Neuronal stem cell (in vitro differentiated cells): ENCODE measurements at regions not wholly inside any gene's neighbourhood (a gene's known extent, or its start where the extent isn't known, plus 50 kb on each side); places are given as distances from the start of the nearest gene placed in this dataset.

ENCODE experiments used
- DNase-seq: peaks from one replicate; pipeline ENCODE4 v3.0.0-alpha.2; 2013; ENCODE audit warnings: low spot score
- H2AFZ ChIP-seq: one replicate; pipeline ENCODE4 v1.6.1; 2013; ENCODE audit warnings: mild to moderate bottlenecking, low read length, inconsistent platforms
- H2AK5ac ChIP-seq: 2 replicates; pipeline ENCODE4 v1.6.1; 2013; ENCODE audit warnings: low read depth, mild to moderate bottlenecking, inconsistent platforms, low read length, moderate library complexity, mixed read lengths
- H2BK120ac ChIP-seq: 2 replicates; pipeline ENCODE4 v1.6.1; 2013; ENCODE audit warnings: low read depth, mild to moderate bottlenecking, inconsistent platforms, low read length, moderate library complexity, mixed read lengths
- H2BK12ac ChIP-seq: one replicate; pipeline ENCODE4 v1.6.1; 2013; ENCODE audit warnings: low read length, inconsistent platforms
- H2BK15ac ChIP-seq: 2 replicates; pipeline ENCODE4 v1.6.1; 2013; ENCODE audit warnings: mild to moderate bottlenecking, low read length, inconsistent platforms, mixed read lengths
- H2BK5ac ChIP-seq: one replicate; pipeline ENCODE4 v1.6.1; 2013; ENCODE audit warnings: inconsistent platforms, mild to moderate bottlenecking, low read length, moderate library complexity
- H3K14ac ChIP-seq: one replicate; pipeline ENCODE4 v1.6.1; 2013; ENCODE audit warnings: low read length, inconsistent platforms
- H3K18ac ChIP-seq: 2 replicates; pipeline ENCODE4 v1.6.1; 2013; ENCODE audit warnings: low read length, inconsistent platforms
- H3K23ac ChIP-seq: 2 replicates; pipeline ENCODE4 v1.6.1; 2013; ENCODE audit warnings: low read depth, mild to moderate bottlenecking, mixed read lengths, low read length, inconsistent platforms; ENCODE audit not compliant: poor library complexity
- H3K27ac ChIP-seq: replicated peaks from 3 replicates; pipeline ENCODE4 v1.5.1; 2013; ENCODE audit warnings: low read length, inconsistent platforms
- H3K27me3 ChIP-seq, 3 experiments: 2 replicates each; pipeline ENCODE4 v1.6.1; 2013; ENCODE audit warnings: low read length in 3 of 3, mild to moderate bottlenecking in 2 of 3, inconsistent platforms in 1 of 3, low read depth in 1 of 3, mixed read lengths in 1 of 3, moderate library complexity in 1 of 3; ENCODE audit not compliant: control insufficient read depth in 3 of 3, insufficient read depth in 3 of 3
- H3K36me3 ChIP-seq, 2 donors: replicated peaks in 1 of 2; 2 replicates each; pipeline ENCODE4 v1.6.1; 2013; ENCODE audit warnings: low read length in 2 of 2; ENCODE audit not compliant: control insufficient read depth in 2 of 2, insufficient read depth in 2 of 2
- H3K4ac ChIP-seq: 2 replicates; pipeline ENCODE4 v1.6.1; 2013; ENCODE audit warnings: inconsistent platforms, mild to moderate bottlenecking, low read length, moderate library complexity
- H3K4me1 ChIP-seq, 2 donors: 1 replicate in 1 of 2; 2 replicates in 1 of 2; pipeline ENCODE4 v1.6.1; 2013; ENCODE audit warnings: low read length in 2 of 2, low read depth in 1 of 2; ENCODE audit not compliant: control insufficient read depth in 2 of 2, insufficient read depth in 1 of 2
- H3K4me2 ChIP-seq: one replicate; pipeline ENCODE4 v1.6.1; 2013; ENCODE audit warnings: mild to moderate bottlenecking, low read length, inconsistent platforms; ENCODE audit not compliant: insufficient read depth, poor library complexity, severe bottlenecking
- H3K4me3 ChIP-seq, 2 donors: 2 replicates each; pipeline ENCODE4 v1.5.1; 2013; ENCODE audit warnings: low read length in 2 of 2, mild to moderate bottlenecking in 2 of 2, inconsistent platforms in 1 of 2, moderate library complexity in 1 of 2
- H3K79me1 ChIP-seq: one replicate; pipeline ENCODE4 v1.6.1; 2013; ENCODE audit warnings: low read depth, mild to moderate bottlenecking, inconsistent platforms, low read length, moderate library complexity
- H3K9ac ChIP-seq: one replicate; pipeline ENCODE4 v1.6.1; 2013; ENCODE audit warnings: mild to moderate bottlenecking, low read depth, low read length, inconsistent platforms; ENCODE audit not compliant: poor library complexity
- H3K9me3 ChIP-seq, 2 donors: replicated peaks in 1 of 2; 2 replicates each; pipeline versions ENCODE3 to v1.6.1; 2013; ENCODE audit warnings: low read length in 2 of 2, mild to moderate bottlenecking in 2 of 2, inconsistent platforms in 1 of 2, low read depth in 1 of 2, mixed read lengths in 1 of 2, moderate library complexity in 1 of 2; ENCODE audit not compliant: control insufficient read depth in 2 of 2, insufficient read depth in 1 of 2
- H4K8ac ChIP-seq: one replicate; pipeline ENCODE4 v1.6.1; 2013; ENCODE audit warnings: low read depth, mild to moderate bottlenecking, inconsistent platforms, low read length, moderate library complexity
- H4K91ac ChIP-seq: one replicate; pipeline ENCODE4 v1.6.1; 2013; ENCODE audit warnings: low read length, low read depth, mild to moderate bottlenecking, inconsistent platforms; ENCODE audit not compliant: poor library complexity
- WGBS, 2 donors: extraction: QIAGEN DNeasy Blood & Tissue Kit; methylation state at CpG; one replicate each; pipeline ENCODE4 v1.1.7; 2013; ENCODE audit warnings: missing lambda C conversion rate in 2 of 2, mixed read lengths in 1 of 2; ENCODE audit not compliant: insufficient read length in 2 of 2, insufficient replicate concordance in 1 of 2; ENCODE audit errors: extremely low coverage in 2 of 2; 5-methylcytosine and 5-hydroxymethylcytosine counted together

- Histone ChIP-seq H2BK5ac (no peak overlapping the region), H2AK5ac (no peak overlapping the region), H3K4me1 (no peaks in the 10 kb centered on the region), H3K9ac (no peak overlapping the region), H2BK12ac (no peak overlapping the region), H2BK15ac (no peak overlapping the region), H3K79me1 (no peaks in the 10 kb centered on the region), H4K91ac (no peak overlapping the region), H3K27ac (no peak overlapping the region), H3K4me3 (no peak overlapping the region), H2BK120ac (no peak overlapping the region), H3K4ac (no peak overlapping the region), H3K36me3 (no peaks in the 10 kb centered on the region), H3K14ac (no peak overlapping the region), H3K27me3 (no peaks in the 10 kb centered on the region), H3K4me2 (no peak overlapping the region), H3K23ac (no peak overlapping the region), H2AFZ (no peak overlapping the region), H3K18ac (no peak overlapping the region), H4K8ac (no peak overlapping the region), H3K9me3 (no peaks in the 10 kb centered on the region)
- WGBS, 2 donors: no CpG with 5 or more reads among the region's 8 CpGs
- no peak for DNase-seq
These were observed 221.3 kb downstream of the RAB28 start for GRCh38 chr4:13262816-13263215.

DNA sequence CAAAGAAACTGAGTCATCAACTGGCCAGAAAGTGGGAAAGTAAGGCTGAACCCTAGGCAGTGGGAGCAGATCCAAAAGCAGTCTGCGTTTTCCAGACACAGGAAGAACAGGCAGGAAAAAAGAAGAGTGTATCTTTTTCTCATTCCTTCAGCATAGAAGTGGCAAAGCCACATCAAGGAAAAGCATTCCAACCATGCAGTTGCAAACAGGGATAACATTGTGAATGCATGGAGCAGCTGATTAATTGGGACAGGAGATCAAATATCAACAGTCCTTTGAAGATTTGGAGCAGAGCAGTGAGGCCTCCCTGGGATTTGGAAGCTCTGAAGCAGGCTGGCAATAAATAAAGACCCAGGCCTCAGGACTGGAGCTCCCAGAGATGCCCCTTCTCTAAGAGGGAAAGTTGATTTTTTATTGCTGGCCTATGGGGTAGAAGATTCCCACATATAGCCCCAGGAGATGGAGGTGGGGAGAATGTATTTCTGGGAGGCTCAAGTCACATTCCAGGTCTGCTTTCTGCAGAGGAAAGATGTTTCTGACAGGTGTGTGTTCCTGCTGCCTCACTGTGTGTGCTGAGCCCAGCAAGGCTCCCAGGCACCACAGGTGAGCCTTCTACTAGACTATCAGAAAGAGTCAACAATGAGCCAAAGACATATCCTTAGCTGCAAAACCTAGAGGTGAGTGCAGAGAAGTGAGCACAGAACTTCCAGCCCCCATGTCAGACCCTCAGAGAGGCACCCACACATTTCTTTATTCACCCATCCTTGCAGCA lies 222.5 kb downstream of the RAB28 start:
- H4K8ac ChIP-seq: no peak overlapping the region
- peak; percentile 3 for DNase-seq
- no peaks in the 10 kb centered on the region for H3K79me1 ChIP-seq
- H2BK120ac ChIP-seq: no peak overlapping the region
- H3K9ac ChIP-seq: no peak overlapping the region
- WGBS, 2 donors: no CpG with 5 or more reads among the region's 1 CpG
- H3K23ac ChIP-seq: no peak overlapping the region
- no peaks in the 10 kb centered on the region for H3K36me3 ChIP-seq
- H2BK5ac ChIP-seq: no peak overlapping the region
- no peak overlapping the region for H3K4me2 ChIP-seq
- no peaks in the 10 kb centered on the region for H3K27me3 ChIP-seq
- no peak overlapping the region for H3K27ac ChIP-seq
- no peaks in the 10 kb centered on the region for H3K4me1 ChIP-seq
- no peak overlapping the region for H3K4ac ChIP-seq
- H2BK15ac ChIP-seq: no peak overlapping the region
- no peak overlapping the region for H3K18ac ChIP-seq
- no peaks in the 10 kb centered on the region for H3K9me3 ChIP-seq
- no peak overlapping the region for H2AFZ ChIP-seq
- no peak overlapping the region for H4K91ac ChIP-seq
- H3K14ac ChIP-seq: no peak overlapping the region
- H3K4me3 ChIP-seq: no peak overlapping the region
- no peak overlapping the region for H2BK12ac ChIP-seq
- no peak overlapping the region for H2AK5ac ChIP-seq

DNA sequence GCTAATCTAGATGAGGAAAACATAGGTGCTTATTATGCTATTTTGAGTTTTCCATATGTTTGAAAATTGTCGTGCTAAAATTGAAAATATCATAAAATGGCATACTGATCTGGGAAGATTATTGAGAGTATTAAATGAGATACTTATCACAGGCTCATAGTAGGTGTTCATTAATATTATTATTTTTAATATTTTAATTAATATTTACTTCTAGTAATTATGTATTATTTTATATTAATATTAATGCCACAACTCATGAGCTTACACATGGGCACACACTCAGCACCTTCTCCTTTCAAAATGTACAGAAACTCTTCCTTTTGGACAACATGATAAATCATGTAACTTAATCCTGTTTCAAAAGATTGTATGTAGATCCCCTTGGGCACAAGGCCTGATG lies 223.6 kb downstream of the RAB28 start:
- H3K14ac ChIP-seq: no peak overlapping the region
- H2AK5ac ChIP-seq: no peak overlapping the region
- no CpG with 5 or more reads among the region's 1 CpG for WGBS, 2 donors
- H2BK120ac ChIP-seq: no peak overlapping the region
- H3K79me1 ChIP-seq: no peaks in the 10 kb centered on the region
- H4K8ac ChIP-seq: no peak overlapping the region
- no peak overlapping the region for H3K4me3 ChIP-seq
- DNase-seq: no peak
- H3K4ac ChIP-seq: no peak overlapping the region
- H3K23ac ChIP-seq: no peak overlapping the region
- no peak overlapping the region for H2AFZ ChIP-seq
- H3K9me3 ChIP-seq: no peaks in the 10 kb centered on the region
- H2BK15ac ChIP-seq: no peak overlapping the region
- H3K27me3 ChIP-seq: no peaks in the 10 kb centered on the region
- no peak overlapping the region for H4K91ac ChIP-seq
- no peak overlapping the region for H2BK5ac ChIP-seq
- H2BK12ac ChIP-seq: no peak overlapping the region
- no peak overlapping the region for H3K4me2 ChIP-seq
- no peaks in the 10 kb centered on the region for H3K4me1 ChIP-seq
- no peaks in the 10 kb centered on the region for H3K36me3 ChIP-seq
- no peak overlapping the region for H3K9ac ChIP-seq
- H3K18ac ChIP-seq: no peak overlapping the region
- no peak overlapping the region for H3K27ac ChIP-seq

GRCh38 chr4:13250263-13250662 lies 233.9 kb downstream of the RAB28 start:
- DNase-seq: no peak
- H3K27me3 ChIP-seq: no peaks in the 10 kb centered on the region
- H2BK15ac ChIP-seq: no peak overlapping the region
- H4K8ac ChIP-seq: no peak overlapping the region
- H3K9ac ChIP-seq: no peak overlapping the region
- no peak overlapping the region for H4K91ac ChIP-seq
- H3K79me1 ChIP-seq: no peaks in the 10 kb centered on the region
- no peak overlapping the region for H3K14ac ChIP-seq
- no peak overlapping the region for H2BK12ac ChIP-seq
- H3K9me3 ChIP-seq: peaks cover 0 to 21% of the 10 kb centered on the region in 2 donors
- no CpG with 5 or more reads among the region's 3 CpGs for WGBS, 2 donors
- no peak overlapping the region for H2BK5ac ChIP-seq
- H3K18ac ChIP-seq: no peak overlapping the region
- H3K27ac ChIP-seq: no peak overlapping the region
- no peak overlapping the region for H2BK120ac ChIP-seq
- H3K4me2 ChIP-seq: no peak overlapping the region
- no peak overlapping the region for H2AK5ac ChIP-seq
- H3K4me3 ChIP-seq: no peak overlapping the region
- H3K4ac ChIP-seq: no peak overlapping the region
- H3K23ac ChIP-seq: no peak overlapping the region
- H3K36me3 ChIP-seq: no peaks in the 10 kb centered on the region
- no peak overlapping the region for H2AFZ ChIP-seq
- H3K4me1 ChIP-seq: peaks cover 0 to 3% of the 10 kb centered on the region in 2 donors
